Hematopoietic multipotent progenitor cell treated with erythropoietin and hydrocortisone succinate and interleukin-3 and kit ligand, for 15 days (in vitro differentiated cells): ENCODE measurements at regions not wholly inside any gene's neighbourhood (a gene's known extent, or its start where the extent isn't known, plus 50 kb on each side); places are given as distances from the start of the nearest gene placed in this dataset.
"Not testable (repeated sequence)": the region's sequence is repeated elsewhere in the genome, so short reads cannot be mapped to it uniquely, and the experiment has no call there.

ENCODE experiments used
- DNase-seq: peaks from one replicate; pipeline ENCODE4 v3.0.0-alpha.2; 2015; ENCODE audit warnings: low spot score

DNA sequence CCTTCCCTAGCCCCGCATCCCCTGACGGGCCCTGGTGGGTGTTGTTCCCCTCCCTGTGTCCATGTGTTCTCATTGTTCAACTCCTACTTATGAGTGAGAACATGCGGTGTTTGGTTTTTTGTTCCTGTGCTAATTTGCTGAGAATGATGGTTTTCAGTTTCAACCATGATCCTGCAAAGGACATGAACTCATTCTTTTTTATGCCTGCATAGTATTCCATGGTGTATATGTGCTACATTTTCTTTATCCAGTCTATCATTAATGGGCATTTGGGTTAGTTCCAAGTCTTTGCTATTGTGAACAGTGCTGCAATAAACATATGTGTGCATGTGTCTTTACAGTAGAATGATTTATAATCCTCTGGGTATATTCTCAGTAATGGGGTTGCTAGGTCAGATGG is 65.7 kb upstream of the DCD start:
- DNase-seq: not testable (repeated sequence)

DNA sequence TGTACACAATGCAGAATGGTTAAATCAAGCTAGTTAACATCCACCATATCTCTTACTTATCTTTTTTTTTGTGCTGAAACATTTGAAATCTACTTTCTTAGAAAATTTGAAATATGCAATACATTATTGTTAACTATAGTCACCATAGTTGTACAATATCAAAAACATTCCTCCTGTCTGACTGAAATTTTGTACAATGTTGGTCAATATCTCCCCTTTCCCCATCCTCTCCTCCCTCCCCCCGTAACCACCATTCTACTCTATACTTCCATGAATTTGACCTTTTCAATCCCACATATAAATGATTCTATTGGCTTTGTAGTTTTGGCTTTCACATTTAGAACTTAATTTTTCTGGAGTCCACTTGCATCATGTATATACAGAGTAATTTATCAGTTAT is 63.5 kb upstream of the DCD start:
- DNase-seq: no peak

GRCh38 chr12:54708826-54709225 is 60.7 kb upstream of the DCD start:
- DNase-seq: no peak

- no peak for DNase-seq
Measured at GRCh38 chr12:54704202-54704601, 56.0 kb upstream of the DCD start.

- peak; percentile 40 for DNase-seq
Measured at GRCh38 chr12:54701940-54702592, 53.9 kb upstream of the DCD start.

DNA sequence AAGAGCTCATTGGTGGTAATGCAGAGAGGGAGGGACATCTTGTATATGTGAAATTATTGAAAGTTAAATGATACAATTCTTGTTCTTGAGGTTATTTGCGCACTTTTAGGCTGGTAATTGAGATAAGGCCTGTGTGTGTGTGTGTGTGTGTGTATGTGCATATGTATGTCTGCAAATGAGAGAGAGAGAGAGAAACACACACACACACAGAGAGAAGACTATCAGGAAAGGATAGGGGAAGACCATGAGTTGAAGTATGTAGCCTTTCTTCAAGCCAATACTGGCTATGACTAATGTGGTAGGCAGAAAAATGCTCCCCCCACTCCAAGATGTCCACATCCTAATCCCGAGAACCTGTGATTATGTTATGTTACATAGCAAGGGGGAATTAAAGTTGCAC is 52.7 kb upstream of the DCD start:
- no peak for DNase-seq

- DNase-seq: no peak
Measured at GRCh38 chr12:54700301-54700700, 52.1 kb upstream of the DCD start.
